ENCODE measurements at regions not wholly inside any gene's neighbourhood (a gene's known extent, or its start where the extent isn't known, plus 50 kb on each side); places are given as distances from the start of the nearest gene placed in this dataset.

- TF ChIP-seq CTCF (IDR thresholded peaks at IDR 0.05; ENCODE audit: insufficient read depth, low read depth, low read length): no peak
- DNase-seq (ENCODE audit: low read depth): no peak
- H3K4me3 ChIP-seq (ENCODE audit: low read depth, low read length): no peak overlapping the region
These were observed 286.8 kb downstream of the ARL6IP6 start for GRCh38 chr2:153005071-153005730.

GRCh38 chr2:153004627-153005026, 286.2 kb downstream of the ARL6IP6 start:
- no peak overlapping the region for H3K4me3 ChIP-seq (ENCODE audit: low read depth, low read length)
- TF ChIP-seq CTCF (IDR thresholded peaks at IDR 0.05; ENCODE audit: insufficient read depth, low read depth, low read length): no peak
- no peak for DNase-seq (ENCODE audit: low read depth)

GRCh38 chr2:152974146-152974545, 255.7 kb downstream of the ARL6IP6 start:
- TF ChIP-seq CTCF (IDR thresholded peaks at IDR 0.05; ENCODE audit: insufficient read depth, low read depth, low read length): no peak
- no peak overlapping the region for H3K4me3 ChIP-seq (ENCODE audit: low read depth, low read length)
- no peak for DNase-seq (ENCODE audit: low read depth)

GRCh38 chr2:152971685-152972084, 253.3 kb downstream of the ARL6IP6 start:
- DNase-seq (ENCODE audit: low read depth): no peak
- H3K4me3 ChIP-seq (ENCODE audit: low read depth, low read length): no peak overlapping the region
- no peak for TF ChIP-seq CTCF (IDR thresholded peaks at IDR 0.05; ENCODE audit: insufficient read depth, low read depth, low read length)

GRCh38 chr2:152962446-152962845, 244.0 kb downstream of the ARL6IP6 start:
- no peak for TF ChIP-seq CTCF (IDR thresholded peaks at IDR 0.05; ENCODE audit: insufficient read depth, low read depth, low read length)
- H3K4me3 ChIP-seq (ENCODE audit: low read depth, low read length): no peak overlapping the region
- no peak for DNase-seq (ENCODE audit: low read depth)

- no peak for TF ChIP-seq CTCF (IDR thresholded peaks at IDR 0.05; ENCODE audit: insufficient read depth, low read depth, low read length)
- no peak for DNase-seq (ENCODE audit: low read depth)
- no peak overlapping the region for H3K4me3 ChIP-seq (ENCODE audit: low read depth, low read length)
These were observed 242.9 kb downstream of the ARL6IP6 start for GRCh38 chr2:152961351-152961750.

- no peak for TF ChIP-seq CTCF (IDR thresholded peaks at IDR 0.05; ENCODE audit: insufficient read depth, low read depth, low read length)
- H3K4me3 ChIP-seq (ENCODE audit: low read depth, low read length): no peak overlapping the region
- DNase-seq (ENCODE audit: low read depth): no peak
These were observed 231.7 kb downstream of the ARL6IP6 start for GRCh38 chr2:152950126-152950525.

All from fibroblast of villous mesenchyme (primary cell).